Inflammatory macrophage (primary cell): ENCODE measurements at regions not wholly inside any gene's neighbourhood (a gene's known extent, or its start where the extent isn't known, plus 50 kb on each side); places are given as distances from the start of the nearest gene placed in this dataset.
"Not testable (repeated sequence)": the region's sequence is repeated elsewhere in the genome, so short reads cannot be mapped to it uniquely, and the experiment has no call there.

Source experiments
- DNase-seq, 2 donors: peaks; one replicate each; pipeline ENCODE4 v3.0.0-alpha.2; 2020 to 2022

DNA sequence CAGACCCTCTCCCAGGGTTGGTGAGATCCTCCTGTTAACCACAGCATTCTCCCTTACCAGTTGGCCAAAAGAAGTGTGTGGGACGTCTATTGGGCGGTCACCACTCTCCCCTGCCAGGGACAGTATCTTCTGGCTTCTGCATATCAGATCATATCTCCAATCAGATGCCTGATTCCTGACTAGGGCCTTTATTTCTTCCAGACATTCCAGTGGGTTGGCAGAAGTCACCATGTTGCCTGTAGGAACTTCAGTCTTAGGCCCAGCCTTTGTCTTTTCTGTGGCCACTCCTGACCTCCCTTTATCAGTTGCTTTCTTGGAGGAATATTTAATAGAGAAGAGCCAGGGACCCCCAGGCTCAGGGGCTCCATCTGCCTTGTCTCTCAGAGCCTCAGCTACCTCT is 130.4 kb upstream of the F3 start:
- DNase-seq: no peak

DNA sequence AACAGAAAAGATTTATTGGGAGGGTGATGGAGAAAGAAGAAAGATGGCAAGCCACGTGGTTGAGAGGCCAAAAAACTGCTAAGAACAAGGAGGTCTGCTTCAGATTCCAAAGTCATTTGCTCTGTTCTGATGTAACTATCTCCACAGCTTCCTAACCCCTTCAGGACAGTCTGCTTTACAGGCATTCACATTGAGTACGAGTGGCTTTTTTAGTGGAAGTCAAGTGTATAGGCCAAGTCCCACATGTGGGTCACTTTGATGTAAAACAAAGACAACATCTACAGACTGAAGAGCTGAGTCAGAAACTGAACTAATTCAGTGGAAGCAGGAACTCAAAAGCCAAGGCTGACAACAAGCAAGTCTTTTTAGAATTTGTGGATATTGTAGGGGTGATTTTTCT is 128.7 kb upstream of the F3 start:
- DNase-seq: no peak

DNA sequence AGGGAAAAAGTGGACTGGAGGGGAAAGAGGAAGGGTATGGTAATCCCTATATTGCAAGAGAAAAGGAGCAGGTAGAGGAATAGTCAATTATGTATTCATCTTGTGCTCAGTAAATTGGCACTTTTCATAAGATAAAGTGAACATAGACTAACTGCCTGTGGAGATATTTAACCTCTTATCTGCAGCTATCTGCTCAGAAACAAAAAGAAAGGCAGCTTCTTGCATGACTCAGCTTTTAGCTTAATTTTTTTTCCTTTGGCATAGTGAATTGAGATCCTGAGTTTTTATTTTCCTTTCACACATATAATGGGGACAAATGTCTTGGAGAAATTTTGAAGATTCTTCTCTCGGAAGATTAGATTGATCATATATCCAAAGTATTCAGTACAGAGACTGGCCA is 127.6 kb upstream of the F3 start:
- no peak for DNase-seq

DNA sequence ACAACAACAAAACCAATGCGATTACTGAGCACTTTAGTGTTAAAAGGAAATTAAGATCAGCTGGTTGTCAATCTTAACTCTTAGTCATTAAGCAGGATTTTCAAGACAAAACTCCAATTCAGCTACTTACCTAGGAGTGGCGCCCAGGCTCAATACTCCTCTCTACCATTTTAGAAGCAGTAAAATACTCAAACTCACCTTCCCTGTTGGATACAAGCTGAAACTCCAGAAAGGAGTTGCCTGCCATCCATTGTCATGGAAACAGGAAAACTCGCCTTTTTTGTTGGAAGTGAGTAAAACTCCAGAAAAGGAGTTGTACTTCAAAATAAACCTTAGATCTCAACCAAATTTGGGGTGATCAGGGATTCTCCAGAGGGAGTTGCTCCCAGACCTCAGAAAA is 127.0 kb upstream of the F3 start:
- DNase-seq: no peak

DNA sequence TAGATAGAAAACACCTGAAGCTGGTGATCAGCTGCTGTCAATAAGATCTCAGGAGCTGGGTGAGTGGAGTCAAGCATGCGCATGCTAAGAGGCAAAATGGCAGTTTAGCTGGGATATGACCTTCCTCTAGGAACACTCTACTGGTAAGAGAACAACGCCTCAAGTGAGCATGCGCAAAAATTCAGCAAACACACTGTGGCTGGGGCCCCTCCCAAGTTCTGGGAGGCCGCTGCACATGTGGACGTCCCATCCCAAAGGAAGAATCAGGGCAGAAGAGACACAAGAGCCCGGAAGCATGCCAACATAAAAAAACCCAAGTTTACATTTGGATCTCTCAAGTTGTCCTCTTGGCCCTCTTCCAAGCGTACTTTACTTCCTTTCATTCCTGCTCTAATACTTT is 126.3 kb upstream of the F3 start:
- DNase-seq: no peak

DNA sequence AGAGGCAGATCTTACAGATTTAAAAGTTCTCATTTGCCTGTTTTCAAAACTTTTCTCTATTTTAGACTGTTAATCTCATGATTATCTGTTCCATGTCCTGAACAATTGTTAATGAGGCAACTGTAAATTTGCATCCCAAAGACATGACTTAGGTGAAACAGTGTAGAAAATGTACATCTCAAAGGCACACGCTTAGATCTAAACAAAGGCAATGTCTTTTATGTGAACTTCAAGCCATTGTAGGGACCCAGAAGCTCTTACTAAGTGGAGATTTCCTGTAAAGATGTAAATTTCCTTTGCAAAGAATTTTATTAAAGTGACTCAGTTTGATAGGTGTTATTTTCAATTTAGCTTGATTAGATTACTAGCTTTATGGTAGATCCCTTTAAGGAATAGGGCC is 125.2 kb upstream of the F3 start:
- no peak for DNase-seq

DNA sequence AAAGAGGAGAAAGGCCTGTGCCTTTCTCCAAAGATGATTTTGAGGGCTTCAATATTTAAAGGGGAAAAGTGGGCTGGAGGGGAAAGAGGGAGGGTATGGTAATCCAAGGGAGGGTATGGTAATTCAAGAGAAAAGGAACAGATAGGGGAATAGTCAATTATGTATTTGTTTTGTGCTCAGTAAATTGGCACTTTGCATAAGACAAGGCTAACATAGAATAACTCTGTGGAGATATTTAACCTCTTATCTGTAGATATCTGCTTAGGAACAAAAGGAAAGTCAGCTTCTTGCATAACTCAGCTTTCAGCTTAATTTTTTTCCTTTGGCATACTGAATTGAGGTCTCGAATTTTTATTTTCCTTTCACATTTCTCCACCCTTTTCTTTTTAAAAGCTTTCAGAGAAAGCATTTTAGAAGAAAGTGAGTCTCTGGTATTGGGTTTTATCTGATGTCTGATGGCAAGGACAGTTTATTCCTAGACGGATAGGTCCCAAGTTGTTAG is 119.9 kb upstream of the F3 start:
- no peak for DNase-seq

DNA sequence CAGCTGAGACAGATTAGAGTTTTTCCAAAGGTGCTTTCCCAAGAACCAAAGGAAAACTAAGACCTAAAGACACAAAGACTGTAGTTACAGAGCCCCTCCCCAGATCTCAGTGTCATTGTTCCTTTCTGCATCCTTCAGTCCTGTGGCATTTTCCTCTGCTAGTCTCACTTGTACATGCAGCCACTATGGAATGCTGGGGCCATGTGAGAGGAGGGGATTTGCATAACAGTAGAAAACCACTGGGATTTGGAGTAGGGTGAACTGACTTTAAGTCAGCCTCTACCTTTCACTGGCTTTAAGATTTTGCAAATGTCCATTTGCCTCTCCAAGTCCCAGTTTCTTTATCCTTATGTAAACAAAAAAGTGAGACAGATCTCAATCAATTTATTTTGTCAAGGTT is 119.4 kb upstream of the F3 start:
- DNase-seq: no peak

DNA sequence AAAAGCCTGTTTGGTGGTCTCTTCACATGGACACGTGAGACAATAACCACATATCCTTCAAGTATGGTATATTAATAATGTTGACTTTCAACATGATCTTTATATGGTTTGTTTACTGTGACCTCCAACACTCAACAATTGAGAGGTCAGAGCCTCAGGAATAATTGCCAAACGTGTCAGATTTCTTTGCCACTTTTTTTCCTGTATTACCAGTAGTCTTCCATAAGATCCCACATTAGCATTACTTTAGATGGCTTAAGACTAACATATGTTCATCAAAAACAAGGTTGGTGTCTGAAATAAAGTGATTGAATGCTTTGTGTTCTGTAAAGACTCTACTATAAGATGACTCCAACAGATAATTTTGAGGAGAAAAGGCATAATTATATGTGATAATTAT is 118.7 kb upstream of the F3 start:
- DNase-seq: no peak

DNA sequence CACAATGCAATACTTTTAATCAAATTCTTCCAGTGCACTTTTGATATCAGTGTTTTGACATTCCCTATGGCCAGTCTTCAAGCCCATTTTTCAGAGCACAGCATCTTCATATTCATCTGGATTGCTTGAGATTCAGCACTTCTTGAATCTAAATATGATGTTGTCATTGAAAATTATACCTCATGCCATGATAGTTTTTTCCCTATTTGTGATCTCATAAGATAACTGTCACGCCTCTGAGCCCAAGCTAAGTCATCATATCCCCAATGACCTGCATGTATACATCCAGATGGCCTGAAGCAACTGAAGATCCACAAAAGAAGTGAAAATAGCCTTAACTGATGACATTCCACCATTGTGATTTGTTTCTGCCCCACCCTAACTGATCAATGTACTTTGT is 117.6 kb upstream of the F3 start:
- not testable (repeated sequence) for DNase-seq

DNA sequence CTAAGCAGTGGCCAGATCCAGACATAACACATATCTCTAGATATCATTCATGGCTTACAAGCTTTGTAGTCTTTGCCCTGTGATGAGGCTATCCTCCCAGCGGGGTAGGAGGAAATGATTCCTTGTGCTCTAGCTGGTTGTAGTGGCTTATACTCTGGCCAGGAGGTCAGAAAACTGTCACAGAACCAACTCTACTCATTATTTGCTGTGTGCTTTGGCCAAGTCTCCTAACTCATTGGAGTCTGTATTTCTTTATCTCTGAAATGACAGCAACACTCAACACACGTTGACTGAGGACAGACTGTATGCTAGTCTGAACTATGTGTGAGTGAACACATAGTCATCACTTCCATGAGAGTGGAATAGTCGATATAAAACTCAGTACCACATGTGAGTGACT is 116.7 kb upstream of the F3 start:
- DNase-seq: no peak

DNA sequence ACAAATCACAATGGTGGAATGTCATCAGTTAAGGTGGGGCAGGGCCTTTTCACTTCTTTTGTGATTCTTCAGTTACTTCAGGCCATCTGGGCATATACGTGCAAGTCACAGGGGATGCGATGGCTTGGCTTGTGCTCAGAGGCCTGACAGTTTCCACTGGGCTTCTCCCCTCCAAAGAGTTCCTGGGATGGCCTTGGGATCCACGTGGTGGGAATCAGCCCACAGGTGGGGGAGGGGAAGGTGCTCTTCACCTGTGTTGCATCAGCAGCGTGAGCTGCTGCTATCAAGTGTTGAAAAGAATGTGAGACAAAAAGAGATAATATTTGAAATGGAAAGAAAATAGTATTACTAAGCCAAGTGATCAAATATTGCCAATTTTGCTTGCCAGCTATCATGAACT is 116.2 kb upstream of the F3 start:
- DNase-seq: not testable (repeated sequence)

DNA sequence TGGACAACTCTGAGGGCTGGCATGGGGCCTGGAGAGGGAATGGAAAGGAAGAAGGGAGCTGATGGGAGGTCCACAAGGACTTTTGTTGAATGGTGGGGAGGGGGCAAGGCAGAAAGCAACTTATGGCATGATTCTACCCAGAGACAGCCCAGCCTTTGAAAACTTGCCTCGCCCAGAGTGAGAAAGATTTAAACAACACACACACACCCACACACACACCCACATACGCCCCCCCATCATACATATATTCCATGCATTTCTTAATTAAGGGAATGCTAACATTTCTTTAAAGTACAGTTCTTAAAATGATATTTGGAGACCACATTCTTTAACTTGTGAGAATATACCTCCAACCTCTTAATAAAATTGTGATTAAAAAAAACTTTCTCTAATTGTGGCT is 115.4 kb upstream of the F3 start:
- DNase-seq: no peak

DNA sequence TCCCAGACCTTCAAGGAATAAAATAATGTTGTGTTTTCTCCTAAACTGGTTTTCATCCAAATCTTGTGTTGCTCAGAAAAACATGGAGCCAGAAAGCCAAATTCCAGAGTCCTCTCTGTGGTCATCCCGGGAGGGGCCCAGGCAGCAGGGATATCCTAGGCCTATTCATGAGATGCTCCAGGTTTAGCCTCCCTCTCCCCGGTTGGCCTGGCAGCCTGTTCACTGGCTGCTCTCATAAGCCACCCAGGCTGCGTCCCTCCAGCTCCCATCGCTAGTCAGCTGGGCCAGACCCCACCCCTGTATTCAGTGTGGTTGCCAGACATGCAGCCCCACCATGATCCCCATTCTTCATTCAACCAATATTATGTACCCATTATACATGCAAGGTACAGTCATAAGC is 113.4 kb upstream of the F3 start:
- no peak for DNase-seq

DNA sequence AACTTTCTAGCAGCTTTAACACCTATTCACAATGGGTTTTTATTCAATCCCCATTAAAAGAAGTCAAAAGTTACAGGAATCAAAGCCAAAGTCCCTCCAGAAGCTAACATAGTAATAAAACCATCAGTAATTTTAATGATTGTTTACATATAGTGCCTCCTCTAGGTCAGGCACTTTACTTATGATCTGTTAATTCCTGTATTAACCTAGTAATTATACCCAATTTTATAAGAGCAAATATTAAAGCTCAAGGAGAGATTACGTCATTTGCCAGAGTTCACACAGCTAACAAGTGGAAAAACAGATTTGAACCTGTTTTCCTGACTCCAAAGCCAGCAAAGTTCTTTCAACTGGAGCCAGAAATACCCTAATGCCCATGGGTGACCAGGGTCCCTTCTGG is 112.9 kb upstream of the F3 start:
- DNase-seq: no peak

DNA sequence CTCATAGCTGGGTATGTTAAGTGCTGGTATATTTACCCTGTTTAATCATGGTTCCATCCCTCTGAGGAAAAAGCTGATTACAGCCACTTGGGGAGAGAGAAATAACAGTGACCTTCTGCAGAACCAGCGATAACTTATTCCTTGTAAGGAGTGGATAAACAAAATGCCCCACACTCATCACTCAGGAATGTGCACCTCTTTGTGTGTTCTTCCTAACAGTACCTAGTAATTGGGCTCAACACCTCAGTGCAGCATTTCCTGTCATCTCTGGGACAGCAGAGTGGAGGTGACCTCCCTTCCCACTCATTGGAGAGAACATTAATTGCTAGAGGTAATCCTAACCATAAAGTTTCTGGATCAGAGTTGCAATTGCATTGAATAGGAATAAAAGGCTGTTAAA is 112.5 kb upstream of the F3 start:
- DNase-seq: no peak

DNA sequence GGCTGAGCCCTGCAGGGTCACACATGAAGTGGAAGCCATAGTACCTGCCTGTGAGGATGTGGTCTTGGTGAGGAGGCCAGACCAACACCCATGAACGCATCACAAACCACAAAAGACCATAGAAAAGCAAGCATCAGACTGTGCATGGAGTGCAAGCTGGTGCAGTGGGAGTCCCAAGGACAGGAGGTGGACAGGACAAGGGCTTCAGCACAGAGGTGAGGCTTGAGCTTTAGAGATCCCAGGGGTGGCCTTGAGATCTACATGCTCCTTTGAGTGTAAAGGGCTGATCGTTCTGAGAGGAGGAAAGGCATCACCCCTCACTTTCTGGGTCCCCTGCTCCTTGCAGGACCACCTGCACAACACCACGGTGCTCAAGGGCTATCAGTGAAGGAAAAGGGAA is 111.9 kb upstream of the F3 start:
- no peak for DNase-seq

DNA sequence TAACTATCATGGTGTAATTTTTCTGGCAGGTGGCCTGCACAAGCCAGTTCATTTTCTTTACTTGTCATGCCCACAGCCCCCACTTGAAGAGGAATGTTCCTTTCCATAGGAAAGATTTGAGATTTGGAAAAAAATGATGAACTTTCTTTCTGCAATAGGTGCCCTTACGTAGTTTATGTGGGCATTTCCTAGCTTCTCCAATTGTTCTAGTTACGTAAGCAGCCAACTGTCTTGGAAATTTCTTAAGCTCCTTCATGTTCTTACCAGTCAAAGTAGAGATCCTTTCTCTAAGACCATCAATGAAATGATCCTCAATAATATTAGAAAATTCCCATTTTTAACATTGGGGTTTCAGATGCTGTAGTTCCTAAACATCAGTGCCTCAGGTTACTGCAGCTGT is 109.5 kb upstream of the F3 start:
- DNase-seq: peak; percentile 22 to 25

DNA sequence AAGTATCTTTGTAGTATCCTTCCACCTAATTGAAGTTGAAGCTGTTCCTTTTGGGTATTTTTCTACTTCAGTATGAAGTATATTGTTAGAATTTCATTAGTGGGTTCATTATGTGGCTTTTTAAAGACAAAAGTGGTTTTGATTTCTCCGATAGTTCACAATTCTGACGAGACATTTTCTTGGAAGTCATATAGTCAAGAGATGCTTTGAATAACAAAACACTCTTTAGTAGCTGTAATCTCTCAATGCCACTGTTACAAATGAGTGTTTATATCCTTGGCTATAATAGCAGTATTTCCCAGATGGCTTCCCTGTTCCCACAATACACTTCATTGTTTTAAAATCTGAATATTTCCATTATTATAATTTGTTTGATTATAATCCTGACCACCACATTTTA is 108.7 kb upstream of the F3 start:
- no peak for DNase-seq

DNA sequence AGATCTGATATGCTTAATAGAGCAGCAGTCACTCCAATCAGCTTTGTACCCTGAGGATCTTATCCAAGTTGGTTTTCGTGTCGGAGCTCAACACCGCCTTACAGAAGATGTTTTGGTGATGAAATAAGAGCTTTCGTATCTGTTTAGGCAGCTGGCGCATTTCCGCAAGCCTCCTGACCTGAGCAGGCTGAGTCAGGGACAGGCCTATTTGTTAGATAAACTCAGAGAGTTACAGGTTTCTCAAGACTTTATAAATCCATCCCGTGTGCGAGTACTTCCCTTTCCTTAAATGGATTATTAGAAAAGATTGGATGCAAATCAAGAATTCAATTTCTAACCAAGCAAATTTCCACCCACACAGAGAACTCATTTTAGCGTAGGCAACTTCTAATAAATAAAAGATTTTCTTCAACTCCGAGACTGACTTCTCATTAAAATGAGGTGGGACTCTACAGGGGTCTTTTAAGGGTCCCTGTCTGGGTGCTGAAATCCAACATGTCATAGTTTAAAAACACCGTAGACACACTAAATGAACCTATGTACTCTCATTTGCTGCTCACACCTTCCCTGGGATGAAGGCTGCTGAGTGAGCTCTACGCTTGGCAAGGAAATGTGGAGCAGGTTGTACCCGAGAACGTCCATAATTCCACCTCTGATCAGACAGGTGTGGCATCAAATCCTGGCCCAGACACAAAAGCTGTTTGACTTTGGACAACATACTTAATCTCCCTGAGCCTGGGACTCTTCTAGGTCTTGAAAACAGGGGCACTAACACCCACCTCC is 106.9 kb upstream of the F3 start:
- no peak for DNase-seq

DNA sequence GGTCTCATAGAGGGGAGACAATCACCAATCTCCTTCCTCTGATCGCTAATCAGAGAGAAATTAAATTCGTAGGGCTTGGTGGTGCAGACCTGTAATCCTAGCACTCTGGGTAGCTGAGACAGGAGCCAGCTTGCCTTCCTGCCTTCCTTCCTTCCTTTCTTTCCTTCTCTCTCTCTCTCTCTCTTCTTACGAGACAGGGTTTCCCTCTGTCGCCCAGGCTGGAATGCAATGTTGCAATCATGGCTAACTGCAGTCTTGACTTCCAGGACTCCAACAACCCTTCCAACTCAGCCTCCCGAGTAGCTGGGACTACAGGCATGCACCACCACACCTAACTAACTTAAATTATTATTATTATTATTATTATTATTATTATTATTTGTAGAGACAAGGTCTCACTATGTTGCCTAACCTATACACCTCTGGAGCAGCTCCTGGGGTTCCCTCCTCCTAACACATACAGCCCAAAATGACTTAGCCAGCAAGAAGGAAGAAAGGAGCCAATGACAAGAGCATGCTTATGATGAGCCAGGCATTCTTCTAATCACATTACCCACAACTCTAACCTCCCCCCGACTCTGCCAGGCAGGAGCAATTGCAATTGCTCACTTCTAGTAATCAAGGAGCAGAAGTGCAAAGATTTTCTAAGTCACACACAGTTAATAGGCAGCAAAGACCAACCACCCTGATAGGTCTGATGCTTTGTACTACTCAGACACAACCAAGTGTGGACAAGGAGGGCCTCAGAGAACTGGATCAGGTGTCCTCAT is 105.4 kb upstream of the F3 start:
- DNase-seq: no peak

DNA sequence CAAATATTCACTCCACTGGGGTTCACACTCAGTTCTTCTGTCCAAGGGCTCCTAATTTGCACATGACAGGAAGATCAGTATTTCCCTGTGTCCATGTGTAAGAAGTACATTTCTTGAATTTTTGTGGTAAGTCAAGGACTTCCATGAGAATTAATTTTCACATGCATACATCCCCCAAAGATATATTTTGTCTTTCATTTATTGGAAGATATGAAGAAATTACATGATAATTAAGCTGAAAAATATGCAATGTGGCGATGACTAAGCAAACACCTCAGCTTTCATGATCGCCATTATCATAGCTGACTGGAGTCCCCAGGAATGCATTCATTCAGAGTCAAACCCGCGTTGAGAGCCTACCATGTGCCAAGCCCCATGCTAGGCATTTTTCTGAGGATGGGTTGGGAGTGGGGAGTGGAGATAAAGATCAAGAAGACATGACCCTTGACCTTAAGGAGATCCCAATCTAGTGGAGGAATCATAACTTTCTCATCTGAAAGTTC is 104.6 kb upstream of the F3 start:
- no peak for DNase-seq

DNA sequence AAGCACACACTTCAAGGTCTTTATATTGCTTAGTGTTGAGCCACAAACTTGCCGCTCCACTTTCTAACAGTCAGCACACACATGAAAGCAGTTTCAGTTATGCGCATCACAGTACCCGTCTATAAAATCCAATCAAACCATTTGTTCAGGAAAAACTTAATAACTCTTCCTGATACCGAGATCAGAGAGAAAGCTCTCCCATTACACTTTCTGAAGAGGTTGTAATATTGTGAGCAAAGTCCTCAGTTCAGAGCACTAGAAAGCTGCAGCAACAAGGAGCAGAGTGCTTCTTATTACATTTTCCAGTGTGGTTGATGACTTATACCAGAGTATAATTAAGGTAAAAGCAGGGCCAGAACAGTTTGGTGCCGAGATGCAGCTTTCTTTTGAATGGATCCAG is 102.8 kb upstream of the F3 start:
- DNase-seq: no peak

DNA sequence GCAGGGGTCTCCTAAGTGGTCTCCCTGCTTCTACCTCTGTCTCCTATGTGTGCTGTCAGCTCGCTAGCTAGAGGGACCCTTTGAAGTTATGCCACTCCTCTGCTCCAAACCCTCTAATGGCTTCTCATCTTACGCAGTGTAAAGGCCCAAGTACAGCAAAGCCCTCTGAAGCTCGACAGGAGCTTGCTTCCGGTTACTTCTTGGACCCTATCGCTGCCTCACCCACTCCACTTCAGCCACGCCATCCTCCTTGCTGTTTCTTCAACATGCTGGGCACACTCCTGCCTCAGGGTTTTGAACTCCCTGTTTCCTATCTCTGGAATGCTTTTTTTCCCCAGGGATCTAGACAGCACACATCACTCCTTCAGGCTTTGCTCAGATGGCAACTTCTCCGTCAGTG is 102.3 kb upstream of the F3 start:
- no peak for DNase-seq
